Stimulated activated CD4-positive, alpha-beta T cell treated with anti-CD3 and anti-CD28 coated beads, Interleukin-12 subunit alpha, Interleukin-12 subunit beta, amount 100 ng/mL, for 24 hours (primary cell): ENCODE measurements at regions not wholly inside any gene's neighbourhood (a gene's known extent, or its start where the extent isn't known, plus 50 kb on each side); places are given as distances from the start of the nearest gene placed in this dataset.

Source experiments
- DNase-seq, 2 experiments: peaks; one replicate each; pipeline ENCODE4 v3.0.0-alpha.2; 2020; ENCODE audit warnings: low read depth in 2 of 2

DNA sequence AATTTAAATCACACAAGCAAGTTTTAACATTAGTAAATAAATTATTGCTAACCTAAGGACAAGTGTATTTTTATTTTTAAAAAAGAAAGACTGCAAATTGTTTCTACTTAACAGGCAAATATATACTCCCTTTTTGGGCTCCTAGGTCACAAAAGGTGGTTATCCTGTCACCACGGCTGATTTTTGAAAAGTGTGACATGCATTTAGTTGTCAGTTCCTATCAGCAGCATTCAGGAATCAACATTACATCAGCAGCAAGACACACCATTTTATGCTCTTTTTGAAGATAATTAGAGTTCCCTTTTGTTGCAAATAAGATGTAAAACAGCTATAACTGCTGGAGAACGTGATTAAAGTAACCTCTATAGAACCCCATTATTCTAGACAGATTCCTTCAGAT is 357.5 kb upstream of the TMCO5A start:
- DNase-seq: no peak

- DNase-seq: no peak
Observed at GRCh38 chr15:37581866-37582532, 352.4 kb upstream of the TMCO5A start.

DNA sequence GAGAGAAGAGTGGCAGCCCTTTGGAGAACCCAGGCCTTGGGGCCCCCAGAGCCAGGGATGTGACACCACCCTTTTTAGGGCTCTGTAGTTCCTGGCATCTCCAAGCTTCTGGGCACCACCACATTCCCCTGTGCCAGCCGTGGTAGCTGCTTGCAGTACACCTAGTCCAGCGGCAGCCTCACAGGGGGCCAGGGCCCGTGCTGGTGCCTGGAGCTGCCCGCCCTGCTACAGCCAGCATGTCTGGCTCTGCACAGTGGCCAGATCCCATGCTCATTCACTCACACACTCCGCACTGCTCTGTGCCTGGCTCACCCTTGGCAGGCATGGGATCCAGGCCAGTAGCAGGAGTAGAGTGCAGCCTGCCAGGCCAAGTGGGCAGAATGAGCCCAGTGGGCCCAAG is 351.6 kb upstream of the TMCO5A start:
- DNase-seq: no peak

DNA sequence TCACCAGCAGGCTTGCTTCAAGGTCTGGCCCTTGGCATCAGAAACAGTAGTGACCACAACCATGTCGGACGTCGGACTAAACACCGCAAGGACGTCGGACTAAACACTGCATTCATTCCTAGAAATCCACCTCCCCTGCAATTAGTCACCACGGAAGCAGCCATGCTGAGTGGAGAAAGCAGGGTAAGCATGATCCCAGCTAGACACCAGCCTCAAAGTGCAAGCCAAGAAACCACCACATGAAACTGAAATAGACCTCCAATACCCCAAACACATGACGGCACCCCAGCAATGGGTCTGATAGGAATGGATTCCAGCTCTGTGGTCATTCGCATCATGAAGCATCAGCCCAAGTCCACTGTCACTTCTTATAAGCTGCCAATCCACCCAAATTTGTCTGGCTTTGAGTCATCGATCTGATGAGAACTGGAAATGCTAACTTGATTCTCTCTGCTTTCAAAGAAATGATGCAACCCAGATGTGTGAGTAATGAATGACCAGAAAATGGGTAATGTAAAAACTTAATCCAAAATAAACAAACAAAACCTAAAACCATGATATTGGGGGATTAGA is 348.3 kb upstream of the TMCO5A start:
- no peak for DNase-seq

GRCh38 chr15:37586976-37587375 is 347.5 kb upstream of the TMCO5A start:
- DNase-seq: no peak

GRCh38 chr15:37594417-37594816 is 340.0 kb upstream of the TMCO5A start:
- DNase-seq: no peak

- no peak for DNase-seq
Observed at GRCh38 chr15:37595426-37595970, 338.9 kb upstream of the TMCO5A start.

DNA sequence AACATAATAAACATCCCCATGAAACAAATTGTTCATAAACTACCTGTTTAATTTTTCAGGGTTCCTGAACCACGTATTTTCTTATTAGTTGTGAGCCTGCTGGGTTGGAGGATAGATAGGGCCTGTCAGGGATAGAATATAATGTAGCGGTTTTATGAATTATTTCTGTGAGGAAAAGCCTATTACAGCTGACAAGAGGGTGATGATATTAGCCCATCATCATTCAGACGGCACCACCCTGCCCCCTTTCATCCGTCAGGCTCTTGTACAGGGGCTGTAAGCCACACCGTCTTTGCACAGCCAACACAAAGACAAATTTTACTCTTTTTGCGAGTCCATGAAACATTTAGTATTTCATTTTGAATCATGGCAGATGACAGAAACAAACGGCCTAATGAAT is 335.3 kb upstream of the TMCO5A start:
- no peak for DNase-seq

- DNase-seq: no peak
Observed at GRCh38 chr15:37616215-37616614, 318.2 kb upstream of the TMCO5A start.

DNA sequence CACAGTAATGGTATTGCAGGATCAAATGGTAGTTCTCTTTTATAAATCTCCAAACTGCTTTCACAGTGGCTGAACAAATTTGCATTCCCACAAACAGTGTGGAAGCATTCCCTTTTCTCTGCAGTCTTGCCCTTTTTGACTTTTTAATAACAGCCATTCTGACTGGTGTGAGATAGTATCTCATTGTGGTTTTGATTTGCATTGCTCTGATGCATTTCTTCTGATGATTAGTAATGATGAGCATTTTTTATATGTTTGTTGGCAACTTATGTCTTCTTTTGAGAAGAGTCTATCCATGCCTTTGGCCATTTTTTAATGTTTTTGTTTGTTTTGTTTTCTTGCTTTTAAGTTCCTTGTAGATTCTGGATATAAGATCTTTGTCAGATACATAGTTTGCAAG is 316.1 kb upstream of the TMCO5A start:
- no peak for DNase-seq

DNA sequence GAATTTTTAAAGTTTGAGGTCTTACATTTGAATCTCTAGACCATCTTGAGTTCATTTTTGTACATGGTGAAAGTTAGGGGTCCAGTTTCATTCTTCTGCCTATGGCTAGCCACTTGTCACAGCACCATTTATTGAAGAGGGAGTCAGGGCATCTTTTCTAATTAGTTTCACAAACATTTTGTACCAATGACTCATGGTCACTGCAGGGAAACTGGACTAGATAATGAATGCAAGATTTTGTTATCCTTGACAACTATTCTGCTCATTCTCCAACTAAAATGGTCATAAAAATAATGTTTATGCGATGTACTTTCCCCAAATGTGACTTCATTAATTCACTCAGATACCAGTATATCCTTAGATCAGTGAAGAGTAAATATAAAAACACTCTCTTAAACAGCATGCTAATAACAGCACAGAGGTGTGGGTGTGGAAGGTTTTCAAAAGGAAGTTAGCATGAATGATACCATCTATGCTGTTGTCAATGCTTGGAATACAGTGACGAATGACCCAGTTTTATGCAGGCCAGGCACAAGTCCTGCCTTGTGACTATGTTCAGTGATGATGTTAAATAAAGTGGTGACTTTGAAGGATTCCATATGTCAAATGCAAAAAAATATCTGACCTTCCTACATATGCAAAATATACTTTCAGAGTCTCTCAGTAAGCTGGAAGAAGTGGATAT is 314.9 kb upstream of the TMCO5A start:
- DNase-seq: no peak

DNA sequence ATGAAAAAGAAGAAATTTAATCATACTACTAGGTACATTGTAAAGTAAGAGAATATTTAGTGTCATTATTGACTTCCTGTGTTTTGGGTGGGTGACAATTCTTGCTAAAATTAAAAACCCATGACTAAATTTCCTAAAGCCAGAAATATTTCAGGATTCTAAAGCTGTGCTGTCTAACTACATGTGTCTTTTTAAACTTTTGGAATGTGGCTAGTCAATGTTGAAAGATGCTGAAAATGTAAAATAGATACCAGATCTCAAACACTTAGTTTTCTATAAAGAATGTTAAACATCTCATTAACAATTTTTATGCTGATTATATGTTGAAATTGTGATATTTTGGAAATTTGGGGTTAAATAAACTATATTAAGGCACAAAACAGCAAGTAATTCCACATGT is 308.9 kb upstream of the TMCO5A start:
- no peak for DNase-seq

GRCh38 chr15:37628507-37628906 is 305.9 kb upstream of the TMCO5A start:
- DNase-seq: no peak

DNA sequence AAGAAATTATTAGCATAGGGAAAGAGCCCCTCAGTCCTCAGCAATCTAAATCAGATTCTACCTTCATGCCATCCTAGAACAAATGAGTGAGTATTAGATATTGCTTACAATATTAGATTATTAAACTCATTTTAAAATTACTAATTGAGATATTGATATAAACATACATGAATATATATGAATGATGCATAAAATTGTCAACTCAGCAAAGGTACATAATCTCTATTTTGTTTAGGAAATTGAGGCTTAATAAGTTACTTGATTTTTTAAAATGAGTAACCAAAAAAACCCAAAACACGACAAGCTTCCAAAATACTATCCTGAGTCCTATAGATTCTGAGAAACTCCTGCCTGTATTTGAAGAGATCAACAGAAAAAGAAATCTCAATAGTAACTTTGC is 297.7 kb upstream of the TMCO5A start:
- DNase-seq: no peak

DNA sequence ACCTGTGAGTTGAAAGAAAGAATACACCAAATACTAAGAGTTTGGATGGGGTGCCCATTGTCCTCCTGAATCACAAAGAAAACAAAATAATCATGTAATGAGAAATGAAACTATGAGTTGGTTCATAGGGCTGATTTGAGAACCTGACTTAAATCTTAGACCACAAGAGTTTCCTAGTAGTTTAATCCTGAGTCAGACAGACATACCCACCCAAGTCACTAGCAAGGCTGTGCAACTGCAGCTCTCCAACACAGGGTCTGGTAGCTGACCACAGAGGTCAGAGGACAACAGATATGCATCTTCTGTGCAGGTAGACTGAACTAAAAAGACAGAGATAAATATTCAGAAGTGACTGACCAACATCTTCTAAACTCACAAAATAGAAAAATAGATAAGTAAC is 296.3 kb upstream of the TMCO5A start:
- no peak for DNase-seq

DNA sequence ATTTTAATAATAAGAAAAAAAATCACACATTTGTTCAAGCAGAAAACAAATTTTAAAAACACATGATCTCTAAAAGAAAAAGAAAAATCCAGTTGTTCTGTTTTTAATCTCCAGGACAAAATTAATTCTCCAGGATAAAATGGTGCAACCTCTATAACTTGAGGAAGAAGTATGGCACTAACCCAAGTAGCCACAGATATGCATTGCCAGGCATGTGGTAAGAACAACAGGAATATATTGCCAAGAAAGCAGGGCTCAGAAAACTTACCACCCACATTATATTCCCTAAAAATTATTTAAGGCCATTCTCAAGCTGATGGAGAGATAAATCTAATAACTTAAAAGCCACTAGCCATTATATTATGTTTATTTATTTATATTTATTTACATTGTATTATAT is 295.7 kb upstream of the TMCO5A start:
- DNase-seq: no peak

- DNase-seq: no peak
Observed at GRCh38 chr15:37652646-37653417, 281.6 kb upstream of the TMCO5A start.

DNA sequence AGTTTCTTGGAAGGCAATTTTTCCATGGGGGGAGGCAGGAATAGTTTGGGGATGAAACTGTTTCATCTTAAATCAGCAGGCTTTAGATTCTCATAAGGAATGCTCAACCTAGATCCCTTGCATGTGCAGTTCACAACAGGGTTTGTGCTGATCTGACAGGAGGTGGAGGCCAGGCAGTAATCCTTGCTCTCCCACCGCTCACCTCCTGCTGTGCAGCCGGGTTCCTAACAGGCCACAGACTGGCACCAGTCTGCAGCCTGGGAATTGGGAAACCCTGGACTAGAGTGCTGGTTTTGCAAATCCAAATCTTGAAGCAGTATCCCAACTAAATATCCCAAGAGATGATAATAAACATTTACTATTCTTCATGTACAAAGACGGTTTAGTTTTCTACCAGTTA is 256.3 kb upstream of the TMCO5A start:
- no peak for DNase-seq

DNA sequence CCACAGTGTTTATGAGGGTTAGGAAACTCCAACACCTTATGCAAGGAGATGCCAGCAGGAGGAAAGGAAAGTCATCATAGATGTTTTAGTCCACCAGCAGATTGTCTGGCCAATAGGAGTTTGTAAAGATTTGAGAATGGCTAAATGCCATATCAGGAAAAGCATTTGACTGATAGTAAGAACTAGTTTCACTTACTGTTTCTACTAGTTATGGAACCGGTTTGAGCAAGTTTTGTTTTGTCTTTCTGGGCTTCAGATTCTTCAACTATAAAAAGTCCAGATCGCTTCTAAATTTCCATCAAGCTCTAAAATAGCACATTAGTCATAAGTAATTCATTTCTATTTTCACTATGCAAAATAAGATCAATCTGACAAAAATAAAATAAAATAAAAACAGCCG is 254.8 kb upstream of the TMCO5A start:
- DNase-seq: no peak

DNA sequence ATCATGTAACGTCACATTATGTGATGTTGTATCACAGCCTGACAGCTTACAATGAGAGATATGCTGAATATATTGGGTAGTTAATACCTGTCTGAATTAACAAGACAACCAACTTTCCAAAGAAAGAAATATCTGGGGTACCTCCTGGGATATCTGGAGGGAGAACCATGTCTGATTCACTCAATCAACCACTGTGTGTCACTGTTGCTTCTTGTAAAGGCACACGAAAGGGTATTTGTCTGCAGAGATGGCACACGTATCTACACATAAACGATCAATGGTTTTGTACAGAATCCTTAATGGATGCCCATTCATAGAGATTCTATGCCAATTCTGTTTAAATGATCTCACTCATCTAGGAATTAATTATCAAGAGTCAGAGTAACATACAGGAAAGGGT is 252.1 kb upstream of the TMCO5A start:
- no peak for DNase-seq

DNA sequence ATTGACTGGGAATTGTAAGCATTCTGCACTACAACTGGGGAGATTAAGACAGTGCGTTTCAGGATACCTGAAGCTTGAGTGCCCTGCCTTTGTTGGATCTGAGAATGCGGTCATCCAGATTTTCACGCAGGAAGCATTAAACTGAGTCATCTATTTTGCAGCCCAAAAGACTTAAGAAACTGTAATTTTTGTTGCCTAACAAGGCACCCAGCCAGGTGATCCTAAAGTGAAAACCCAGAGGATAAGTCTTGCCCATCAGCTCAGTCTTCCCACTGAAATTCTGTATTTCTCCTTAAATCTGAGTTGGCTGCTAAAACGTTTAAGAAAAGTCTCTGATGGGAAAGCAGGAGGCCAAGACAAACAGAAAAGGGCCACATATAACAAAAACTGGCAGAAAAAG is 242.5 kb upstream of the TMCO5A start:
- no peak for DNase-seq

DNA sequence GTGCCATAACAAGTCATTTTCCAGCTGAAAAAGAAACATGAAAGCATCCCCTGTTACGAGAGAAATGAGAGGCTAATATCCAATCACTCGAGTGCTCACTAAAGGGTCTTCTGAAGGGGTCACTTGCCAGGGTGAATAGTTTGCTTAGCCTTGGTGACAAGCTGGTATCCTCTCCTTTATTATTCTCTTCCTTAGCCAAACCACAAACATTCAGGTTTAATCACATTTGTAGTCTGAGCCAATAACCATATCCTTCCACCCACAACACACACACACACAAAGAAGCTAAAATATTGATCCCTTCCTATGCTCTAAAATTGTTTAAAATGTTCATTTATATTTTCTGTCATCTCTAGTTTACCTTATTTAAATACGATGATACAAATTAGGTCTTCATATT is 240.5 kb upstream of the TMCO5A start:
- no peak for DNase-seq
